Osteocyte (in vitro differentiated cells): ENCODE measurements at regions not wholly inside any gene's neighbourhood (a gene's known extent, or its start where the extent isn't known, plus 50 kb on each side); places are given as distances from the start of the nearest gene placed in this dataset.

Experiments
- DNase-seq: peaks from one replicate; pipeline ENCODE4 v3.0.0; 2021; ENCODE audit warnings: mixed read lengths; ENCODE audit not compliant: unreplicated experiment; ENCODE audit errors: extremely low spot score
- H3K27ac Mint-ChIP-seq: one replicate; pipeline ENCODE4 v1.8.0; 2021; ENCODE audit warnings: mild to moderate bottlenecking, mixed read lengths; ENCODE audit not compliant: unreplicated experiment
- H3K27me3 Mint-ChIP-seq: one replicate; pipeline ENCODE4 v1.8.0; 2021; ENCODE audit warnings: mixed read lengths; ENCODE audit not compliant: unreplicated experiment
- H3K36me3 Mint-ChIP-seq: one replicate; pipeline ENCODE4 v1.8.0; 2021; ENCODE audit warnings: mixed read lengths; ENCODE audit not compliant: unreplicated experiment
- H3K4me1 Mint-ChIP-seq: one replicate; pipeline ENCODE4 v1.8.0; 2021; ENCODE audit warnings: mixed read lengths; ENCODE audit not compliant: unreplicated experiment
- H3K4me3 Mint-ChIP-seq: one replicate; pipeline ENCODE4 v1.8.0; 2021; ENCODE audit warnings: mild to moderate bottlenecking, moderate library complexity, mixed read lengths; ENCODE audit not compliant: unreplicated experiment
- H3K9me3 Mint-ChIP-seq: one replicate; pipeline ENCODE4 v1.8.0; 2021; ENCODE audit warnings: mixed read lengths; ENCODE audit not compliant: unreplicated experiment
- TF ChIP-seq, protein P1 (sequence below): fragments of 200-600 bp; sonication (generic); IDR thresholded peaks from 2 replicates; pipeline ENCODE4 v1.5.0; 2021; ENCODE audit warnings: antibody characterized with exemption, mild to moderate bottlenecking, moderate library complexity

DNA sequence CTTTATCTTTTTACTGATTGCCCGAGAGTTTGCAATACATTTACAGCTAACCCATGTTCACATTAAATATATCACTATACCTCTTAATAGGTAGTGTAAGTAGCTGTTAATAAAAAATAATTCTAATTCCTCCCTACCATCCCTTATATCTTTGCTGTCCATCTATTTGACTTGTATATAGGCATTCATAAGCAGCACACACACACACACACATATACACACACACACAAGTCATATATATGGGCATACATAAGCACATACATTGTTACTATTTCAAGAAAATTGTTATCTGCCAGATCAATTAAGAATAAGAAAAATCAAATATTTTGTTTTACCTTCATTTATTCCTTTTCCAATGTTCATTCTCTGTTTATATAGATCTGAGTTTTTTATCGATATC is 176.4 kb downstream of the PPP1R3A start:
- Mint-ChIP-seq H3K4me3 (no peak overlapping the region), H3K4me1 (no peaks in the 10 kb centered on the region), H3K27me3 (peaks cover 1% of the 10 kb centered on the region), H3K9me3 (no peaks in the 10 kb centered on the region), H3K27ac (no peak overlapping the region), H3K36me3 (no peaks in the 10 kb centered on the region)
- TF ChIP-seq, protein P1, sequence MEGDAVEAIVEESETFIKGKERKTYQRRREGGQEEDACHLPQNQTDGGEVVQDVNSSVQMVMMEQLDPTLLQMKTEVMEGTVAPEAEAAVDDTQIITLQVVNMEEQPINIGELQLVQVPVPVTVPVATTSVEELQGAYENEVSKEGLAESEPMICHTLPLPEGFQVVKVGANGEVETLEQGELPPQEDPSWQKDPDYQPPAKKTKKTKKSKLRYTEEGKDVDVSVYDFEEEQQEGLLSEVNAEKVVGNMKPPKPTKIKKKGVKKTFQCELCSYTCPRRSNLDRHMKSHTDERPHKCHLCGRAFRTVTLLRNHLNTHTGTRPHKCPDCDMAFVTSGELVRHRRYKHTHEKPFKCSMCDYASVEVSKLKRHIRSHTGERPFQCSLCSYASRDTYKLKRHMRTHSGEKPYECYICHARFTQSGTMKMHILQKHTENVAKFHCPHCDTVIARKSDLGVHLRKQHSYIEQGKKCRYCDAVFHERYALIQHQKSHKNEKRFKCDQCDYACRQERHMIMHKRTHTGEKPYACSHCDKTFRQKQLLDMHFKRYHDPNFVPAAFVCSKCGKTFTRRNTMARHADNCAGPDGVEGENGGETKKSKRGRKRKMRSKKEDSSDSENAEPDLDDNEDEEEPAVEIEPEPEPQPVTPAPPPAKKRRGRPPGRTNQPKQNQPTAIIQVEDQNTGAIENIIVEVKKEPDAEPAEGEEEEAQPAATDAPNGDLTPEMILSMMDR, result no peak
- DNase-seq, result no peak

DNA sequence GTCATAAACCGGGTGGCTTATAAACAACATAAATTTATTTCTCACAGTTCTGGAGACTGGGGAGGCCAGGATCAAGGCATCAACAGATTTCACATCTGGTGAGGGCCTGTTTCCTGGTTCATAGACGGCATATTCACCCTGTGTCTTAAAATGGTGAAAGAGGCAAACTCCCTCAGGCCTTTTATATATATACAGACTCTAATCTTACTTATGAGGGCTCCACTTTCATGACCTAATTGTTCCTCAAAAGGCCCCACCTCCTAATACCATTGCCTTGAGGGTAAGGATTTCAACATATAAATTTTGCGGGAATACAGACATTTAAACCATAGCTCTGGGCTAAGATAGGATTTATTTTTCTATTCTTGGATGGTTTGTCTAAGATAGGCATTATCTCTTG is 187.2 kb downstream of the PPP1R3A start:
- Mint-ChIP-seq H3K27me3 (peaks cover 3% of the 10 kb centered on the region), H3K4me3 (no peak overlapping the region)
- DNase-seq, result no peak

DNA sequence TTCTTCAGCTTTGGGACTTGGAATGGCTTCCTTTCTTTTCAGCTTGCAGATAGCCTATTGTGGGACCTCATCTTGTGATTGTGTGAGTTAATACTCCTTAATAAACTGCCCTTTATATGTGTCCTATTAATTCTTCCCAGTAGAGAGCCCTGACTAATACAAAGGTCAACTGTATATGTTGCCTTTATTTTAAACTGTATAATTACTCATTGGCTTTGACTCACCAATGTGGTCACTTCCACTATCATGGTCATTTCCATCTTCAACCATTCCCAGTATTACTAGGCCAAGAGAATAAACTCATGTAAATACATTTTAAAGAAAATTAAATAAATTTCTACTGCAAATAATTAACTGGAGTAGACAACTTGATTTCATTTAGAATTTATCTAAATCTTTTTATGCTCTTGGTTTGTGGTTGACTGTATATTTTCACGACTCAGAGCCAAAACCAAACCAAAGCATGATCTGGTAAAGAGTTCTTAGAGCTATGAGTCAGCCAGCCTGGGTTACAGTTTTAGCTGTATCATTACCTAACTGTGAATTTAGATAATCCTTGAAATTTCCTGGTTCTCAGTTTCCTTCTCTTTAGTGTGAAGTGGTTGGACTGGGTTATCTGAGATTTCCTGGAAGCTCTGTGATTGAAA is 188.4 kb downstream of the PPP1R3A start:
- H3K27me3 Mint-ChIP-seq, result no peaks in the 10 kb centered on the region
- H3K4me3 Mint-ChIP-seq, result no peak overlapping the region
- peaks cover 9% of the 10 kb centered on the region for H3K4me1 Mint-ChIP-seq
- no peaks in the 10 kb centered on the region for H3K9me3 Mint-ChIP-seq
- no peak for DNase-seq
- no peaks in the 10 kb centered on the region for H3K36me3 Mint-ChIP-seq
- H3K27ac Mint-ChIP-seq, result no peak overlapping the region
- TF ChIP-seq, protein P1, result no peak

More for the DNA sequence above, 187.2 kb downstream of the PPP1R3A start:
- peaks cover 9% of the 10 kb centered on the region for H3K4me1 Mint-ChIP-seq
- no peak overlapping the region for H3K27ac Mint-ChIP-seq
- no peaks in the 10 kb centered on the region for H3K9me3 Mint-ChIP-seq
- H3K36me3 Mint-ChIP-seq, result no peaks in the 10 kb centered on the region
- TF ChIP-seq, protein P1, result no peak

DNA sequence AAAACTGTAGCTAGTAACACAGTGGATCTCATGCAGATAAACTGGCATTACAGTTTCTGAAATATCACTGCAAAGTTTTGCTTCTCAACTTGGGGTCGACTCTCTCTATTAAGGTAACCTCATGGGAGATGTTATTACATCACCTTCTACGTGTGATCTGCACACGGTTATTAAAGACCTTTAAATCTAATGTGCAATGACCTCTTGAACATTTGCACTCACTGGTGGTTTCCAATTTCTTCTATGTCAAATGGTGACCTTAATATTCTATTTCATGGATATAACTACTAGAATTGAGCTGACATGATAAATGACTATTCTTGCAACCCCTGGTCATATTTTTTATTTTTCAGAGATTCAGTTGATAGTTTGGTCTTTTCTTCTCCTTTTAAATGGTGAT is 191.3 kb downstream of the PPP1R3A start:
- no peaks in the 10 kb centered on the region for H3K27me3 Mint-ChIP-seq
- H3K4me3 Mint-ChIP-seq, result no peak overlapping the region
- peaks cover 9% of the 10 kb centered on the region for H3K4me1 Mint-ChIP-seq
- H3K9me3 Mint-ChIP-seq, result no peaks in the 10 kb centered on the region
- no peak for DNase-seq
- no peak overlapping the region for H3K27ac Mint-ChIP-seq
- H3K36me3 Mint-ChIP-seq, result no peaks in the 10 kb centered on the region
- TF ChIP-seq, protein P1, result no peak

DNA sequence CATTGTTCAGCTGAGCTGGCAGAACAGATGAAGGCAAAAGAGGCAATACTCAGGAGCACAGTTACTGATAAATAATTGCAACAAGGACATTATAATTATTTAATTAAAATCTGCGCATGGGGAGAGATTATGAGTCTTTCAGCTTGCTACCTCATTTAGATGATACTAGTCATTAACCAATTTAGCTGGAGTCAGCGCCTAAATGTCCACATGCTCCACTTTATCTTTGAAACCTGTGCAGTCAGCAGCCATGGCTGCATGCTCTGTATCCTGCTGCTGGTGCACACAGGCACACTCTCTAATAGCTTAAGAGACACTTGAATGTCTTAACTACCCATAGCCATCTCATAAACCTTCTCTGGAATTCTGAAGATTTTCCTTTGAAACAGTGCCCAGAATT is 196.8 kb downstream of the PPP1R3A start:
- no peaks in the 10 kb centered on the region for H3K36me3 Mint-ChIP-seq
- TF ChIP-seq, protein P1, result no peak
- H3K27ac Mint-ChIP-seq, result no peak overlapping the region
- DNase-seq, result no peak
- peaks cover 5% of the 10 kb centered on the region for H3K27me3 Mint-ChIP-seq
- no peak overlapping the region for H3K4me3 Mint-ChIP-seq
- peaks cover 7% of the 10 kb centered on the region for H3K9me3 Mint-ChIP-seq
- H3K4me1 Mint-ChIP-seq, result no peaks in the 10 kb centered on the region
